G401 (cell line): ENCODE measurements at regions not wholly inside any gene's neighbourhood (a gene's known extent, or its start where the extent isn't known, plus 50 kb on each side); places are given as distances from the start of the nearest gene placed in this dataset.
"Not testable (repeated sequence)": the region's sequence is repeated elsewhere in the genome, so short reads cannot be mapped to it uniquely, and the experiment has no call there.

ENCODE experiments used
- DNase-seq: peaks from one replicate; pipeline ENCODE4 v3.0.0-alpha.2; 2015; ENCODE audit warnings: low spot score
- in situ Hi-C: cut with HindIII; loops from 2 replicates; pipeline ENCODE4 v1.10.0; 2016; ENCODE audit warnings: low sequenced_read_pairs, mixed read lengths

- in situ Hi-C loops: no loop called here
- DNase-seq: no peak
Observed at GRCh38 chr11:129503646-129504045, 128.0 kb downstream of the BARX2 start.

- DNase-seq: no peak
- in situ Hi-C loops: no loop called here
Observed at GRCh38 chr11:129505266-129505665, 129.6 kb downstream of the BARX2 start.

DNA sequence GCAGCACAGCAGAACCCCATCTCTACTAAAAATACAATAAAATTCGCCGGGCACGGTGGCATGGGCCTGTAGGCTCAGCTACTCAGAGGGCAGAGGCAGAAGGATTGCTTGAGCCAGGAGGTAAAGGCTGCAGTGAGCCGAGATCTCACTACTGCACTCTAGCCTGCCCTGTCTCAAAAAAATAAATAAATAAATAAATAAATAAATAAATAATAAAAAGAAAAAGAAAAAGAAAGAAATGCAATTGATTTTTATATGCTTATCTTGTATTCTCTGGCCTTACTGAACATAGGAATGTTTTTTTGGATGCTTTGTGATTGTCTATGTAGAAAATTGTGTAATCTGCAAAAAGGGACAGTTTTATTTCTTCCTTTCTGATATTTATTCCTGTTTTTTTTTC is 132.5 kb downstream of the BARX2 start:
- DNase-seq: no peak

DNA sequence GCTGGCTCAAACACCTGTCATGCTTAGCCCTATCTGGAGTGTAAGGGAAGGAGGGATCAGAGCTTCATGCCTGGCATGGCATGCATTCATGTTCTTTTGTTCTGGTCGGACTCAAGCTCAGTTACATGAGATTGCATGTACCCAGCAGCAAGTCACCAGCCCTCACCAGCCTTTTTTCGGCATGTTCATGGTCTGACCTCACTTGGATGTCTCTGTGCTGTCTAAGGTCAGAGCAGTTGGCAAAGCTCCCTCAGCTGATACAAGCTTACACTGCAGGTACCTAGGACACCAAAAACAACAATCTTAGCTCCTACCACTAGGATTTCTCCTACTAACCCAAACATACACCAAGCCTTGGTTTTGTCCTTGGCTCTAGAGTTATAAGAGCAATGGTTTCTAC is 152.6 kb downstream of the BARX2 start:
- no peak for DNase-seq
- in situ Hi-C loops: no loop called here

More for the DNA sequence above, 132.5 kb downstream of the BARX2 start:
- in situ Hi-C loops: no loop called here

- DNase-seq: peak; percentile 23
- in situ Hi-C loops: no loop called here
Observed at GRCh38 chr11:129530154-129530895, 154.7 kb downstream of the BARX2 start.

DNA sequence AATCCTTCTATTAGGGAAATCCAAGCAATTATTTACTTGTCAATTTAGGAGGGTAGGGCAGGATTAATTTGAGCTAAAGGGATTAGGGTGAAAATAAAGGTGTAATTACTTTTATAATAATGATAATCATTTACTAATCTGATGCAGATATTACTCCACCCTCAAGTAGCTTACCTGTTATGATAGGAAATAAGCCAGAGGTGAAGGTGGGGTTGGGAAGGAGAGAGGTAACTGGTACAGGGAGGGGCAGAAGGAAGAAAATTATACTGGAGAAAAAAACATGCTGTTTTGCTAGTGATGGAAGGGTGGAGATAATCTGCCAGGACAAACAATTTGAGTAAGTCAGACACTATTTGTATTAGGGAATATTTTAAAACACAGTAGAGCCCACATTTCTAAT is 157.7 kb downstream of the BARX2 start:
- in situ Hi-C loops: no loop called here
- no peak for DNase-seq

- DNase-seq: no peak
- in situ Hi-C loops: no loop called here
Observed at GRCh38 chr11:129536338-129536737, 160.7 kb downstream of the BARX2 start.

- DNase-seq: no peak
- in situ Hi-C loops: no loop called here
Observed at GRCh38 chr11:129538323-129538722, 162.7 kb downstream of the BARX2 start.

DNA sequence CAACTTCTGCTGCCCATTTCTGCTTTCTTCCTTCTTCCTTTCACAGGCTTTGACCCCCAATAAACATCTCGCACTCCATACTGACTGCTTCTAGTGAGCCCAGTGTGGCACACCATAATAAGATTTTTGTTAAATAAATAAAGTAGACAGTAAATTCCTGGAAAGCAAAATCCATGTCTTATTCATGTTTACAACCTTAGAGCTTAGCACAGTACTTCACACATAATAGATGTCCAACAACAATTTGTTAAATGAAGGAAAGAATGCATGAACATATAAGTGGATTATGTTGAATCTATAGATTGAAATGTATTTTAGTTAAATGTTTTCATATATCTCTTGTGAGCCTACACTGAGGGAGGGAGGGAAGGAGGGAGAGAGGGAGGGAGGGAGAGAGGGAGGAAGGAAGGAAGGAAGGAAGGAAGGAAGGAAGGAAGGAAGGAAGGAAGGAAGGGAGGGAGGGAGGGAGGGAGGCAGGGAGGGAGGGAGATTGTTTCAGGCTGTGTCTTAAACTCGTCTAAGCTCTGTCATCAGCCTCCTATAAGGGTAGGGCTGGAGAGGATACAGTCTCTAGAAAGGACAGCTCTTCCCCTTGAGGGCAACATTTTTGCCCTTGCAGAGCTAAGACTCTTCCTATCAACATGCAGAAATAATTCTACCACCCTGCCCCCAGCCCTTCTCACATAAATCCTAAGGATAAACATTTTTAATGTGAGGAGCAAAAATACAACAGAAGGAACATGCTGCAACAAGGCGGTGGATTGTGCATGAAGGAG is 168.1 kb downstream of the BARX2 start:
- in situ Hi-C loops: no loop called here
- DNase-seq: no peak

DNA sequence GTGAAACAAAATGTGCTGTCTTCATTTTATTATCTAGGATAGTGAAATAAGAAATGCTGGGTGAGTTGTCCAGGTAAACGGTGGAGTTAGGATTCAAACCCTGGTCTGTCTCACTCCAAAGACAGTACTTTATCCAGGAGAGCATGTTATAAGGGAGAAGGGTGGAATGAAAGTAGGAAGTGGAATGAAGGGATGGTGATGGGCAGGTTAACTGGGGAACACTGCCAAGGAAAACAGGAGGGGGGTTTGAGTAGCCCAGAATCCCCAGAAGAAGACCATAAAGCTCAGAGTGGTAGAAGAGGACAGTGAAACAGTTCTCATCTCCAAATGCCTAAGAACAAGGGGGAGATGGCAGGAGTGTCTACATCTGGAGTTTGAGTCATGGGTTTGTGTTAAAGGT is 169.0 kb downstream of the BARX2 start:
- in situ Hi-C loops: no loop called here
- DNase-seq: no peak

DNA sequence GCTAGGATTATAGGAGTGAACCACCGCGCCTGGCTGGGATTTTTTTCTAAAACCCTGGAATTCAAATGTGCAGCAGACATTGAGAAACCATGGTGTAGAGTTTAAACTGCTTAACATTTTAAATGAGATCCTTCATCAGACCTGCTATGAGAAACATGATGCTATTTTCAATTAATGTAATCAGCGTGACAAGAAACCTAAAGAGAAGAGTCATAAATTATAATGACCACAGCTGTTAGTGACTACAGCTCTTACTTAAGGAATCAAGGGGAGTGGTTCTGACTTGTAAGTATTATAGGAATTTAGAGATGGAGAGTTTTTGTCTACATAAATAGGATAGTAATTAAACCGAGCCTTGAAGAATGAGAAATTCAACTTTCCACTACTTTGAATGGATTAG is 170.6 kb downstream of the BARX2 start:
- DNase-seq: no peak
- in situ Hi-C loops: no loop called here

DNA sequence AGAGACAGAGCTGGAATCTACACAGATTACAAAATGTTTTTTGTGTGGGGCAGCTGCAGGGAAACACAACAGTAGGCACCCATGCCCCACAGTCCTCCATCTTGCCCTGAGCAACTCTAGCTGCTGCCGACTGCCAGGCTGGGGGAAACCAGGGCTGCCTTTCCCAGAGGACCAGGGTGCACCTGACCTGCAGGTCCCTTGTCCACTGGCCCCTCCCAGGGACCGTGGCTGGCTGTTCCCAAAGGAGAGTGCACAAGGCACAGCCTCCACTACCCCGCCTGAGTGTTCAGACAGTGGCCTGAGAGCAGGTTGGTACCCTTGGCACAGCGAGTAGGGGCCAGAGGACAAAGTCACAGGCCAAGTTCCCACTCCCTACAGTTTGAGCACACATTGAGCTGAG is 181.8 kb downstream of the BARX2 start:
- DNase-seq: no peak
- in situ Hi-C loops: no loop called here

- no peak for DNase-seq
- in situ Hi-C loops: no loop called here
Observed at GRCh38 chr11:129569007-129569406, 193.4 kb downstream of the BARX2 start.

- DNase-seq, in situ Hi-C loops: not testable (repeated sequence)
Observed at GRCh38 chr11:129572667-129573066, 197.0 kb downstream of the BARX2 start.

DNA sequence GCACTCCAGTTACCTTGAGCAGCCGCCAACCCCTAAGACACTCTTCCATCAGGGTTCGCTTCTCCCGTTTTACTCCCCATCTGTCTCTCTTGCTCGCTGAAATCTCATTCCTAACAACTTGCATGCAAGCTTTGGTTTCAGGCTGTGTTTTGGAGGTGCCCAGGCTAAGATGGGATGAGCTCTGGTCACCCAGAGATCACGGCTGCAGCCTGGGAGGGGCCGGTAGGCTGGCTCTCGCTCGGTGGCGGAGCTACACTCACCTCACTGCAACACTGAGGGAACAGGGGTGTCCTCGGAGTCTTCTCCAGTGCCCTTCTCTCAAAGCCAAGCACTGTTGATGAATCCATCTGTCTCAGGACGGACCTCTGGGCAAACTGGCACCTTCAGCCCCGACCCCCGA is 197.5 kb downstream of the BARX2 start:
- in situ Hi-C loops: no loop called here
- DNase-seq: no peak

- in situ Hi-C loops: no loop called here
- no peak for DNase-seq
Observed at GRCh38 chr11:129574431-129574830, 198.8 kb downstream of the BARX2 start.

GRCh38 chr11:129576652-129577051 is 201.0 kb downstream of the BARX2 start:
- in situ Hi-C loops: no loop called here
- no peak for DNase-seq

DNA sequence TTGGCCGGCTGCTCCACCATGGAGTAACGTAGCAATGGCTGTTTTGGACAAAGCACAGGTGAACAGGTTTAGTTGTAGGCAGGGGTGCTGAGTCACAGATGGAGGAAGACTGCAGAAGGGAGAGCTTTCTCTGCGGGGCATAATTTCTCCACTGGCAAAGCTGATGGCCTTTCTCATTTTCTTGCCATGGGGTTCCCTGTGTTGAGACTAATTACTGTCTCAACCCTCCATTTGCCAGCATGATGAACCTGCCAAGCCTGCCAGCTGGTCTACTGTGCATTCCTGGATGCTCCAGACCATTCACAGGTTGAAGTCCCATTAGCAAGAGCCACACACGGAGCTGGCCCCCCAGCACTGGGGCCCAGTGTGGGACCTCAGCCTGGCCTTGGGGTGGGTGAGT is 202.4 kb downstream of the BARX2 start:
- peak; percentile 92 for DNase-seq
- in situ Hi-C loops: no loop called here

DNA sequence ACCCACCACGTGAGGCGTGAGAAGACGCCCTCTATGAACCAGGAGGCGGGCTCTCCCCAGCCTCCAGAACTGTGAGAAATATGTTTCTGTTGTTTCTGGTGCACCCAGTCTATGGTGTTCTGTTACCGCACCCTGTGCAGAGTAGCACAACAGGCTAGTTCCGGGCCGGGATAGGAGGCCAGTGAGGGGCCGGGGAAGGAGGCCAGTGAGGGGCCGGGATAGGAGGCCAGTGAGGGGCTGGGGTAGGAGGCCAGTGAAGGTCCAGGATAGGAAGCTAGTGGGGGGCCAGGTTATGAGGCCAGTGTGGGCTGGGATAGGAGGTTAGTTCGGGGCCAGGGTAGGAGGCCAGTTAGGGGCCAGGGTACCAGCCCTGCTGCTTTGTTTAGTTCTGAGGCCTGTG is 204.6 kb downstream of the BARX2 start:
- no peak for DNase-seq
- in situ Hi-C loops: no loop called here

DNA sequence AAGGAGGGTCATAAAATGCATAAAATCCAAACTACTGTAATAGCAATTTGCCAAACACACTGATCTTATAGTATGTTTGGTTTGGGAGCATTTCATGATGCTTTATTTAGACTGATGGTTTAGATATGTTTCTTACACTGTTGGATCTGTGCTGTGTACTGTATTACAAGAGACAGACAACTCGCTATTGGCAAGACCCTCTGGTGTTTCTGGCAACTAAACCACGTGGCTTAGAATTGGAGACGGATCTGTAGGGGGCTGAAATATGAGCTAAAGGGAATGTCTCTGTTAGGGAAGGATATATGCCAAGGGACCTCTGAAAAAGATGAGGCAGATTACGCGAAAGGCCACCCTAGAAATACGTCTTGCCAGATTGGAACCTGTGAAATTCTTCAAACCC is 208.7 kb downstream of the BARX2 start:
- in situ Hi-C loops: no loop called here
- no peak for DNase-seq
